Amniotic epithelial cell (primary cell): ENCODE measurements at regions not wholly inside any gene's neighbourhood (a gene's known extent, or its start where the extent isn't known, plus 50 kb on each side); places are given as distances from the start of the nearest gene placed in this dataset.
"Not testable (repeated sequence)": the region's sequence is repeated elsewhere in the genome, so short reads cannot be mapped to it uniquely, and the experiment has no call there.

ENCODE experiments used
- DNase-seq: peaks from one replicate; pipeline ENCODE4 v3.0.0-alpha.2; 2010; ENCODE audit warnings: low read depth

DNA sequence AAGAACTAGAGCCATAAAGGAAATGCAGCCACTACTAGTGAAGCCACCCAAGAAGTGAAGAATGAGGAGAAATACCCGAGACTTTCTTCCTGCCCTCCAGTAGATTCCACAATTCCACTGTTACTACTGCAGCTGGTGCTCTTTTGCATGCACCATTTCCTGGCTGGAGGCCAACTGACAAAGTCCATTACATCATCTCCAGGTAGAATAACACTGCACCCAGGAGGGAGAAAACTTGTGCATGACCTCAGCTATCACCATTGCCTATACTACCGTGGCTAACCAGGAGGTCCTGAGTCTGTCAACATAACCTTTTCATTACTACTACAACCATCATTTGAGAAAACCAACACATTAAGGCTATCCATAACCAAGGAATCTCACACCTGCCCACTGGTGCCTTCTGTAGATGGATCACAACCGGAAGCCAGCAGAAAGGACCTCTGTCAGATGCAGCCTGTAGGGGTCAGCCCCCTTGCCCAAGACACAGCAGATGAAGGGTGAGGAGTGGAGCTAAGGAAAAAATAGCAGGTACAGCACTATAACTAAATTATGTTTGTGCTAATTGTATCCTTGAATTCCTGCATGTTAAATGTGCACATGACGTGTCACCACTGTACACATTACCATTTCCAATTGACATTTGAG, 200.8 kb upstream of the C2CD4B start:
- DNase-seq, result no peak

- DNase-seq, result peak; percentile 39
Measured at GRCh38 chr15:62369454-62369853, 204.4 kb upstream of the C2CD4B start.

- DNase-seq, result not testable (repeated sequence)
Measured at GRCh38 chr15:62371683-62372082, 206.6 kb upstream of the C2CD4B start.

- DNase-seq, result no peak
Measured at GRCh38 chr15:62377736-62378480, 212.8 kb upstream of the C2CD4B start.

- no peak for DNase-seq
Measured at GRCh38 chr15:62378772-62379498, 213.8 kb upstream of the C2CD4B start.

DNA sequence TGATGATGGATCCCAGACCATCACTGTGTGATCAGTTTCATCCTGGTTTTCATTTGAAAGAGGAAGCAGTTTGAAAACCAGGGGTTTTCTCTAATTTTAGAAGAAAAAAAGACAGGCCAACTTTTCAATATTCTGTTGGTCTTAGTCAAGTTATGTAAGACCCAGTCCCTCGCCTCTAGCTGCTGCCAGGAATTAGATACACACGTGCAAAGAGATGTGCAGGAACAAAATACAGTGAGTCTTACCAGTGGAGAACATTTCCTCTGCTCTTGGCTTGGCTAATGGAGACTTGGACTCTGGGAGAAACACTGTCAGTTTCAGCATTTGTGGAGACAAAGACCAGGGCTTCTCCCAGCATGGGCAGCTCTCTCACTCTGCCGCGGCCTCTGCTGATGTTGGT, 214.9 kb upstream of the C2CD4B start:
- no peak for DNase-seq

DNA sequence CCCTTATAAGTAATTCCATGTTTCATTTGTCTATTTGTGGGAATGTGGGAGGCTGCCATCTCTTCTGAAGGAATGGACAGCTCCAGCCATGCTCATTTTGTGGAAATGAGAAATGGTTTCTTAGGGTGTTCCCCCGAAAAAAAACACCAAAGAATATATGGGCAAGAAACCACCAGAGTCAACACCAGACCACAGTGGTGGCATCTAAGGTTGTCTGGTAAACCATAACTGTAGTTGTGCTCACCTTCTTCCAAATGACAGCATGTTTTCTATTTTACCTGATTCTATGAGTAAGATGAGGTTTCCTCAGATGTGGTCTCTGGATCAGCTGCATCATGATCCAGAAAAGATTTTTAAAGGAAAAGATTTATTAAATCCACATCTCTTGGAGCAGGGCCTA, 217.0 kb upstream of the C2CD4B start:
- DNase-seq, result no peak

DNA sequence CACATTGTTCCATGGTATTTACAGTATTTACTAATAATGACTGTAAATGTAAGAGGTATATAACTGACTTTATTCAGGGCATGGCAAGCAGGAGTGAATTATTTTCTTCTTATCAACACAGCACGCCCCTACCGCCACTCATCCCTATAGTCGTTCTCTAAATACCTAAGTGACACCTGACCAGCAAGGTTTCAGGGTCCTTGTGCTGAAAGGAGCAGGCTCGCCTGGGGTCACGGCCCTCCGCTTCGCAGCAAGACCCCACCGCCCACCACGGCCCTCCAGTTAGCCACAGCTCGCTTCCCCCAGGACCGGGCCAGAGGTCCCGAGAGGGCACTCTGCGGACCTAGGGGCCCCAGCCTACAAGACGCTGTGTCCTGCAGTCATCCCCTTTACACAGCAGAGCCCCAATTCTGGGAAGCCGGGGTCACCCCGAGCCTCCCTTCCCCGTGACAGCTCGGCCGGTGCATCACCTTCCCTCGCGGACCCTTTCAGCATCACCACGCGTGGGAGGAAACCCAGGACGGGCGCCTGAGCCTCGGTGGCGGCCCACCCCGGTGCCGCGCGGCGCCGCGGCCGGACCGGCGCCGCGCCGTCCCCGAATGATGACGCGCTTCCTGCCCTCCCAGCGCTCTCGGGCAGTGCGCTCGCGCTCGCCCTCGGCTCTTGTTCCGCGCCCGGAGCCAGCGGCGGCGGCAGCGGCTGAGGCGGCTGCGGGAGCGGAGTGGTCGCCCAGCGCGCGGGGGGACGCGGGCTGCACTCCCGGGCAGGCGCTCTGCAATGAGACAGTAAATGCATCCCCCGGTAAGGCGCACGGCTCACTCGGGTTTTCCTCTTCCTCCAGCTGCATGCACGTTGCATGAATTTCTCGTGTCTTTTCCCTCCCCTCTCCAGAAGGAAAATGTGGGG, 225.1 kb upstream of the C2CD4B start, which contains the start of gene TLN2:
TLN2 (plus strand) TSS at position 666 of the 906 bp plus-strand sequence.
- peak; percentile 68 for DNase-seq

GRCh38 chr15:62390791-62391640, 225.9 kb upstream of the C2CD4B start:
- peak; percentile 19 for DNase-seq

DNA sequence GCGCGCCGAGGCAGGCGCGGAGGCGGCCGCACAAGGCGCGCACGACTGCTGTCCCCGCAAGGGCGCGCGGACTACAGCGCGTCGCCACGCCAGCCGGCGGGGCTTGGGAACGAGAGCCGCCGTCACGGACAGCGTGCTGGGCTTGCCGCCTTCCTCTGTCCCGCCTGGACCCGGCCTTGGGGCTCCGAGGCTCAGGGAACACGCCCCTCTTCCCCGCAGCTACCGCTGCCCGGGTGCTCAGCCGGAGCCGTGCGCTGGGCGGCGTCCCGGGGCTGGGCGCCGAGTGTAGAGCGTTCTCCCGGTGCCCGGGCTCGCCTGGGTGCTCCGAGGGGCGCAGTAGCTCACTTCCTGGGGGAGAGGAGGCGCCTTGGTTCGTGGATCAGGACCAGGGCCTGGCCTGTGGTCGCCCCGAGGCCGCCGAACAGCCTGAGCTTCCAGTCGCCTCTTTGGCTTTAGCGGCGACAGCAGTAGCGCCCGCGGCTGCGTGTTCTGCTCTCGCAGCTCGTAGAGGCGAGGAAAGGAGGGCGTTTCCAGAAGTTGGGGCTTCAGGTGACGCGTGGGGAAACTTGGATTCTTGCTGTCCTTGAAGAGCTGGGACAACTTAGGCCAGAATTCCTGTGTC, 226.7 kb upstream of the C2CD4B start:
- peak; percentile 28 for DNase-seq

- peak; percentile 18 for DNase-seq
Measured at GRCh38 chr15:62392376-62392775, 227.3 kb upstream of the C2CD4B start.

- DNase-seq, result no peak
Measured at GRCh38 chr15:62393196-62393595, 228.1 kb upstream of the C2CD4B start.

DNA sequence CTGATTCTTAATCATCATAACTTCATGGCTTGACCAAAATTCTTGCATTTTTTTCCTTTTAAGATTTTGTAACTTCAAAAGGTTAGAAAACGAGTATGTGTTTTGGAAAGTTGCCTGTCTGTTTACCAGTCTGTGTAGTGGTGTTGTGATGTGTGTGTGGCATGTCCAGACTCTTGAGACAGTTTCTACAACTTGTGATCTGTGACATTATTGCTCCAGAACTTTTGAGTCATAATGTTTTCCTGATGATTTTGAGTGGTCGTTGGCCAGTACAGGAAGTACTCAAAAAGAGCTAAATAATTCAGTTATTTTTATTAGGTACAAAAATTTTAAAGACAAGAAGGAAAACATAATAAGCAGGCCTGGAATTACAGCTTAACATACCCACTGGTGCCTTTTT, 229.0 kb upstream of the C2CD4B start:
- no peak for DNase-seq

- DNase-seq, result no peak
Measured at GRCh38 chr15:62400778-62401177, 235.7 kb upstream of the C2CD4B start.

- DNase-seq, result no peak
Measured at GRCh38 chr15:62402687-62403086, 237.6 kb upstream of the C2CD4B start.

- DNase-seq, result peak; percentile 72
Measured at GRCh38 chr15:62403164-62403809, 238.2 kb upstream of the C2CD4B start.

- peak; percentile 58 for DNase-seq
Measured at GRCh38 chr15:62404194-62404985, 239.3 kb upstream of the C2CD4B start.

- DNase-seq, result no peak
Measured at GRCh38 chr15:62406305-62406891, 241.3 kb upstream of the C2CD4B start.

- peak; percentile 39 for DNase-seq
Measured at GRCh38 chr15:62407216-62407615, 242.1 kb upstream of the C2CD4B start.
